OCI-LY1 (cell line): ENCODE measurements at regions not wholly inside any gene's neighbourhood (a gene's known extent, or its start where the extent isn't known, plus 50 kb on each side); places are given as distances from the start of the nearest gene placed in this dataset.
"Not testable (repeated sequence)": the region's sequence is repeated elsewhere in the genome, so short reads cannot be mapped to it uniquely, and the experiment has no call there.

Experiments used
- CTCF ChIP-seq: fragments of 200-600 bp; sonication (generic), shearing (Covaris generic); IDR thresholded peaks from 2 replicates; pipeline ENCODE4 v1.5.1; 2017; ENCODE audit warnings: mild to moderate bottlenecking, antibody characterized with exemption, low read length, moderate library complexity, mixed read lengths
- EZH2 ChIP-seq: fragments of 200-600 bp; sonication (generic), shearing (Covaris generic); IDR thresholded peaks from 2 replicates; pipeline ENCODE4 v1.8.0; 2017; ENCODE audit warnings: borderline replicate concordance, mixed run types, mild to moderate bottlenecking, antibody characterized with exemption, low read length, moderate library complexity, mixed read lengths

- not testable (repeated sequence) for TF ChIP-seq EZH2, CTCF
Measured at GRCh38 chr5:174648618-174649017, 75.8 kb upstream of the MSX2 start.
